ENCODE measurements at regions not wholly inside any gene's neighbourhood (a gene's known extent, or its start where the extent isn't known, plus 50 kb on each side); places are given as distances from the start of the nearest gene placed in this dataset.

- Mint-ChIP-seq H3K9me3 (no peaks in the 10 kb centered on the region), H3K4me1 (peaks cover 4% of the 10 kb centered on the region), H3K4me3 (no peak overlapping the region), H3K27ac (no peak overlapping the region), H3K27me3 (ENCODE audit: insufficient read depth, low read depth) (peaks cover 8% of the 10 kb centered on the region), H3K36me3 (no peaks in the 10 kb centered on the region)
- Histone ChIP-seq H3K27me3 (peaks cover 9% of the 10 kb centered on the region), H2AFZ (replicated peaks) (no peak overlapping the region), H3K4me2 (no peak overlapping the region), H3K79me2 (ENCODE audit: low read depth) (no peaks in the 10 kb centered on the region), H3K9me3 (ENCODE audit: low read depth) (no peaks in the 10 kb centered on the region), H3K36me3 (no peaks in the 10 kb centered on the region), H3F3A (ENCODE audit: low read depth) (no peaks in the 10 kb centered on the region), H3K4me1 (no peaks in the 10 kb centered on the region), H3K9ac (no peak overlapping the region), H3K27ac (no peak overlapping the region), H4K20me1 (ENCODE audit: low read depth) (no peaks in the 10 kb centered on the region), H3K4me3 (no peak overlapping the region)
- DNase-seq (ENCODE audit: low spot score), result no peak
- TF ChIP-seq CTCF (IDR thresholded peaks at IDR 0.05) (no peak), EZH2 (IDR thresholded peaks at IDR 0.05) (no peak), EZH2phosphoT487 (IDR thresholded peaks at IDR 0.05) (no peak)
Measured at GRCh38 chr2:118502106-118502505, 345.3 kb downstream of the EN1 start.

- Histone ChIP-seq H3K79me2 (ENCODE audit: low read depth) (no peaks in the 10 kb centered on the region), H3K9me3 (ENCODE audit: low read depth) (no peaks in the 10 kb centered on the region), H3K27ac (no peak overlapping the region), H3K9ac (no peak overlapping the region), H4K20me1 (ENCODE audit: low read depth) (no peaks in the 10 kb centered on the region), H3K4me3 (no peak overlapping the region), H3K4me2 (no peak overlapping the region), H2AFZ (replicated peaks) (no peak overlapping the region), H3K36me3 (no peaks in the 10 kb centered on the region), H3K27me3 (peaks cover 9% of the 10 kb centered on the region), H3F3A (ENCODE audit: low read depth) (no peaks in the 10 kb centered on the region), H3K4me1 (no peaks in the 10 kb centered on the region)
- Mint-ChIP-seq H3K4me3 (no peak overlapping the region), H3K27ac (no peak overlapping the region), H3K27me3 (ENCODE audit: insufficient read depth, low read depth) (peaks cover 6% of the 10 kb centered on the region), H3K9me3 (no peaks in the 10 kb centered on the region), H3K4me1 (peaks cover 4% of the 10 kb centered on the region), H3K36me3 (no peaks in the 10 kb centered on the region)
- no peak for DNase-seq (ENCODE audit: low spot score)
- no peak for TF ChIP-seq EZH2phosphoT487 (IDR thresholded peaks at IDR 0.05)
Measured at GRCh38 chr2:118498943-118499342, 348.5 kb downstream of the EN1 start.

GRCh38 chr2:118496870-118497611 lies 350.4 kb downstream of the EN1 start:
- no peaks in the 10 kb centered on the region for H3K79me2 ChIP-seq (ENCODE audit: low read depth)
- no peak overlapping the region for H3K27ac ChIP-seq
- Mint-ChIP-seq H3K27me3 (ENCODE audit: insufficient read depth, low read depth) (peaks cover 7% of the 10 kb centered on the region), H3K4me1 (peaks cover 11% of the 10 kb centered on the region), H3K27ac (no peak overlapping the region), H3K36me3 (peaks cover 1% of the 10 kb centered on the region), H3K4me3 (no peak overlapping the region), H3K9me3 (peaks cover 5% of the 10 kb centered on the region)
- H3K4me3 ChIP-seq, result no peak overlapping the region
- H2AFZ ChIP-seq (replicated peaks), result no peak overlapping the region
- H3K27me3 ChIP-seq, result peaks cover 15% of the 10 kb centered on the region
- H4K20me1 ChIP-seq (ENCODE audit: low read depth), result no peaks in the 10 kb centered on the region
- no peak overlapping the region for H3K4me2 ChIP-seq
- DNase-seq (ENCODE audit: low spot score), result no peak
- H3K9me3 ChIP-seq (ENCODE audit: low read depth), result no peaks in the 10 kb centered on the region
- H3K4me1 ChIP-seq, result no peaks in the 10 kb centered on the region
- H3F3A ChIP-seq (ENCODE audit: low read depth), result no peaks in the 10 kb centered on the region
- TF ChIP-seq EZH2phosphoT487 (IDR thresholded peaks at IDR 0.05) (no peak), EZH2 (IDR thresholded peaks at IDR 0.05) (no peak), CTCF (IDR thresholded peaks at IDR 0.05) (no peak)
- H3K36me3 ChIP-seq, result no peaks in the 10 kb centered on the region
- H3K9ac ChIP-seq, result no peak overlapping the region

- H3K27me3 ChIP-seq, result peaks cover 21% of the 10 kb centered on the region
- no peaks in the 10 kb centered on the region for H3K9me3 ChIP-seq (ENCODE audit: low read depth)
- no peak overlapping the region for H3K4me2 ChIP-seq
- H3K27ac ChIP-seq, result no peak overlapping the region
- H3K4me1 Mint-ChIP-seq, result peaks cover 11% of the 10 kb centered on the region
- peaks cover 9% of the 10 kb centered on the region for H3K9me3 Mint-ChIP-seq
- no peak overlapping the region for H3K4me3 ChIP-seq
- no peaks in the 10 kb centered on the region for H4K20me1 ChIP-seq (ENCODE audit: low read depth)
- no peak overlapping the region for H3K27ac Mint-ChIP-seq
- H3K79me2 ChIP-seq (ENCODE audit: low read depth), result no peaks in the 10 kb centered on the region
- no peaks in the 10 kb centered on the region for H3K36me3 ChIP-seq
- H3K36me3 Mint-ChIP-seq, result peaks cover 4% of the 10 kb centered on the region
- no peaks in the 10 kb centered on the region for H3K4me1 ChIP-seq
- no peak overlapping the region for H3K9ac ChIP-seq
- H3K4me3 Mint-ChIP-seq, result no peak overlapping the region
- no peak for TF ChIP-seq EZH2phosphoT487 (IDR thresholded peaks at IDR 0.05)
- no peak for TF ChIP-seq CTCF (IDR thresholded peaks at IDR 0.05)
- no peak for TF ChIP-seq EZH2 (IDR thresholded peaks at IDR 0.05)
- H2AFZ ChIP-seq (replicated peaks), result no peak overlapping the region
- H3F3A ChIP-seq (ENCODE audit: low read depth), result no peaks in the 10 kb centered on the region
- DNase-seq (ENCODE audit: low spot score), result no peak
- H3K27me3 Mint-ChIP-seq (ENCODE audit: insufficient read depth, low read depth), result peaks cover 13% of the 10 kb centered on the region
Measured at GRCh38 chr2:118496467-118496866, 351.0 kb downstream of the EN1 start.

Data from neural progenitor cell (in vitro differentiated cells).